ENCODE measurements at regions not wholly inside any gene's neighbourhood (a gene's known extent, or its start where the extent isn't known, plus 50 kb on each side); places are given as distances from the start of the nearest gene placed in this dataset.

DNA sequence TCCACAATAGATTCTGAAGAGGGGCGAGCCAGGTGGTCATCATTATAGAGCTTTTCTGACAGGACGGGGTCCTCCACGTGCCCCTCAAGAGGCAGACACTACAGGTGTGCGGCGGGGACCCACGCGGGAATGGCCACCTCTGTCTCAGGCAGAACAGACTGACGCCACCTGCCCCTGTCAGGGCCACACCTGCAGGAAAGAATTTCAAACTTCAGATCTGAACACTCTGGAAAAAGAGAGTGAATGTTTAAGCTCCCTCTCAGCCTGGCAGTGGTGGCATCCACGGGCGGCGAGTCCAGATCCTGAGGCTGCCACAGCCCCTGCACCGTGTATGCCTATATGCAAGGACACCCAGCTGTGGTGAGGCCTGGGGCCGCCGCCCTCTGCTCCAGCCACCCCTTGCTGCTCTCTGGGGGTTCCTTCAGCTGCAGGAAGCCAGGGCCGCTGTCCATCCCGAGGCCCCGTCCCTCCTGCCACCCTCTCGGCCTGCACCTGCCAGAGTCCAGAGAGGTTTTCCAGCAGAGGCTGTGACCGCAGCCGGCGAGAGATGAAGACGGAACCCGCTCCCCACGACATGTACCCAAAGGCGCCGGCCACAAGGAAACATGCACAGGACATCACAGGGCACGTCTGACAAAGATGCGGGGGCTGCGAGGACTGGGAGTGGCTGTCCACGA, 234.9 kb downstream of the ERMARD start:
- intact Hi-C loops (cut with DNase I) = no loop called here
- H3K4me1 ChIP-seq = no peaks in the 10 kb centered on the region
- no peak overlapping the region for H3K4me3 ChIP-seq
- H3K9me3 ChIP-seq = no peaks in the 10 kb centered on the region
- 92% methylated on average over 30 of the region's 30 CpGs for WGBS, 2 donors
- no peaks in the 10 kb centered on the region for H3K27me3 ChIP-seq
- TF ChIP-seq, protein P1, sequence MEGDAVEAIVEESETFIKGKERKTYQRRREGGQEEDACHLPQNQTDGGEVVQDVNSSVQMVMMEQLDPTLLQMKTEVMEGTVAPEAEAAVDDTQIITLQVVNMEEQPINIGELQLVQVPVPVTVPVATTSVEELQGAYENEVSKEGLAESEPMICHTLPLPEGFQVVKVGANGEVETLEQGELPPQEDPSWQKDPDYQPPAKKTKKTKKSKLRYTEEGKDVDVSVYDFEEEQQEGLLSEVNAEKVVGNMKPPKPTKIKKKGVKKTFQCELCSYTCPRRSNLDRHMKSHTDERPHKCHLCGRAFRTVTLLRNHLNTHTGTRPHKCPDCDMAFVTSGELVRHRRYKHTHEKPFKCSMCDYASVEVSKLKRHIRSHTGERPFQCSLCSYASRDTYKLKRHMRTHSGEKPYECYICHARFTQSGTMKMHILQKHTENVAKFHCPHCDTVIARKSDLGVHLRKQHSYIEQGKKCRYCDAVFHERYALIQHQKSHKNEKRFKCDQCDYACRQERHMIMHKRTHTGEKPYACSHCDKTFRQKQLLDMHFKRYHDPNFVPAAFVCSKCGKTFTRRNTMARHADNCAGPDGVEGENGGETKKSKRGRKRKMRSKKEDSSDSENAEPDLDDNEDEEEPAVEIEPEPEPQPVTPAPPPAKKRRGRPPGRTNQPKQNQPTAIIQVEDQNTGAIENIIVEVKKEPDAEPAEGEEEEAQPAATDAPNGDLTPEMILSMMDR (IDR thresholded peaks at IDR 0.05) = no peak
- TF ChIP-seq EP300 (IDR thresholded peaks at IDR 0.05) = no peak
- TF ChIP-seq POLR2A (IDR thresholded peaks at IDR 0.05) = no peak
- no peaks in the 10 kb centered on the region for H3K36me3 ChIP-seq
- peak; percentile 46 for DNase-seq
- no peak overlapping the region for H3K27ac ChIP-seq

DNA sequence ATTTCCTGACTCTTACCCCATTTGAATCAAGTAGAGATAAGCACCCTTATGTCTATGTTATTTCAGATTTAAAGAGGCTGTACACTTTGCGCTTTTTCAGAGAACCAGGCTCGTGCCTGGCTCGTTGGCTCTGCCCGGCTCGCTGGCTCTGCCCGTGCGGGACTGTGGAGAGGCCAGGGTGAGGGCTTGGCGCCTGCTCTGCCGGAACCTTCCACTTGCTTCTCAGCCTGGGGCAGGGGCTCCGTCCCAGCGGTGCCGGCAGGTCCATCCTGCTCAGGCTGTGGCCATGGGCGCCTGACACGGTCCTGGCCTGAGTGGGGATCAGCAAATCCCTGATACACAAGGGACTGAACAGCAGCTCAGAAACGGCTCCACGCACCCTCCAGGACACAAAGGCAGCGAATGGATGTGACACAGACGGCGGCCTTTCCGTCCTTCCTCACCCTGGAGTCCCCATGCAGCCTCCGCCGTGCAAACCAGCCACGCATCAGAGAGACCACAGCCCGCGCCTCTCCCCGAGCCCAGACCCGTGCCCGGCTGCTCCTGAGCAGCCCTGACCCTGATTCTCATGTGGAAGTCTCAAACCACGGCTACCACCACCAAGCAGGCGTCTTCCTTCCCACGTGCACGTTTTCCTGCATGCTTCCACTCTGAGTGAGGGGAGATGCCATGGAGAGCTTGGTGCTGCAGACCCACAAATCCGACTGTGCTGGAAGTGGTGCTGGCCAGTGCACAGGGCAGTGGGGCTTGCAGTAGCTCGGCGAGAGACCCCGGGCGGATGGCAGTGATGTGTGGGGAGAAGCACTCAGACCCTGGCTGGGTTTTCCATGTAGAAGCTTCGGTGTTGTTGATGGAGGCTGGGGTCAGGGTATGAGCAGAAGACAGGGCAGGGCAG, 233.9 kb downstream of the ERMARD start:
- Histone ChIP-seq H3K27me3 (no peaks in the 10 kb centered on the region), H3K4me3 (no peak overlapping the region), H3K36me3 (no peaks in the 10 kb centered on the region), H3K27ac (no peak overlapping the region), H3K4me1 (no peaks in the 10 kb centered on the region), H3K9me3 (no peaks in the 10 kb centered on the region)
- WGBS, 2 donors = 87 to 89% methylated on average over 38 of the region's 38 CpGs
- intact Hi-C loops (cut with DNase I) = no loop called here
- TF ChIP-seq POLR2A (IDR thresholded peaks at IDR 0.05) = no peak
- TF ChIP-seq EP300 (IDR thresholded peaks at IDR 0.05) = no peak
- TF ChIP-seq, protein P1 (IDR thresholded peaks at IDR 0.05) = no peak
- DNase-seq = peak; percentile 48

DNA sequence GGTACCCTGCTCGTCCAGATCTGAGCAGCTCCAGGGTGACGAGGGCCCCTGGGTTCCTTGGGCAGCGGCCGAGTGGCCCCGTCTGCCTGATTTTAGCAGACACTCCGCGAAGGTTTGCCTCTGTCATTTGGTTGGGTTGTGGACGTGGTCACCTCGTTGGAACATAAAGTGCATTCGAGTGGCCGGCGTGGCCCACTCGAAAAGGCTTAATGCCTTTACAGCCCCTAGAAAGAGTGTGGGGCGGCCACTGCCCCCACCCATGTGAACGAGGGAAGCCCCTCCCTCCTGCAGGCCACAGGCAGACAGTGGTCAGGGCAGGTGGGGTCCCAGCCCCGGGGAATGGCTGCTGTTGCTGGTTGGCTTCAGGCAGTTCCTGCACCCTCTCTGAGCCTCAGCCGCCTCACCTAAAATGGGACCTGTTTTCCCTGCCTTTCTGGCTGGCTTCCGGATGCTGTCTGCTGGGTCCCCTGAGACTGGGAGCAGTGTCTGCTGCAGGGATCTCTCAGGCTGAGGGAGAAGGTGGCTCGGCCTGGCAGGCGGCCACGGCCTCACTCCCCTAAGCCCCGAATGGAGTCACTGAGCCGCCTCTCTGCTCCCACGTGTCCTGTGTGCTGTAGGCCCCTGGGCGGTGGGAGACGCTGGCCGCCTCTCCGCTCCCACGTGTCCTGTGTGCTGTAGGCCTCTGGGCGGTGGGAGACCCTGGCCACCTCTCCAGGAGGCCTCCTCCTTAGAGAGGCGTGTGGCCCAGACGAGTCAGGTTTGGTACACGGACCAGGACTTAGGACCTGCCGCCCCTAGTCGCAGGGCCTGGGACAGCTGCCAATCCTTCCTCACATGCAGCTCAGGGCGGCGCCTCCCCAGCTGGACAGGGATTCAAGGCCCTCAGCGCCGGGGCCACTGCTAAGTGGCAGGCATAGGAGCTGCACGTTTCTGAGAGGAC, 233.0 kb downstream of the ERMARD start:
- intact Hi-C loops (cut with DNase I) = no loop called here
- WGBS, 2 donors = 65 to 80% methylated on average over 40 of the region's 40 CpGs
- H3K27me3 ChIP-seq = no peaks in the 10 kb centered on the region
- H3K36me3 ChIP-seq = no peaks in the 10 kb centered on the region
- DNase-seq = peak; percentile 63
- H3K27ac ChIP-seq = no peak overlapping the region
- H3K4me1 ChIP-seq = no peaks in the 10 kb centered on the region
- TF ChIP-seq, protein P1 (IDR thresholded peaks at IDR 0.05) = no peak
- no peak for TF ChIP-seq EP300 (IDR thresholded peaks at IDR 0.05)
- TF ChIP-seq POLR2AphosphoS5 (IDR thresholded peaks at IDR 0.05) = no peak
- TF ChIP-seq POLR2A (IDR thresholded peaks at IDR 0.05) = no peak
- H3K9me3 ChIP-seq = no peaks in the 10 kb centered on the region
- H3K4me3 ChIP-seq = no peak overlapping the region

DNA sequence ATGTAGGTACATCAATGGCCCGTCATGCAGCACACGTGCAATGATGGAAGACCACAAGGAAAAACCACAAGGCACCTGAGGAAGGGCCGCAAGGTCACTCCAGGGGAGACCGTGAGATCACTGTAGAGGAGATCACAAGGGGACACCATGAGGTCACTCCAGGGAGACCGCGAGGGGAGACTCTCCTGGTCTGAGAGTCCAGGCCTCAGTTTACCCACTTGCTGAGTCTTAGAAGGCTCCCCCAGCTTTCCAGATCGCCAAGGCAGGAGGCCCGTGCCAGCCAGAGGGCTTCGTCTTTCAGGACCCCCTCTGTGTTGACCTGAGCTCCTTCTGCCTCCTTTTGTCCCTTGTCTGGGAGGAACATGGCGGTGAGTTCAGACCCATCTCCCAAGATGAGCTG, 232.2 kb downstream of the ERMARD start:
- Histone ChIP-seq H3K4me1 (no peaks in the 10 kb centered on the region), H3K27me3 (no peaks in the 10 kb centered on the region), H3K36me3 (no peaks in the 10 kb centered on the region), H3K9me3 (no peaks in the 10 kb centered on the region), H3K27ac (no peak overlapping the region), H3K4me3 (no peak overlapping the region)
- 86 to 91% methylated on average over 10 of the region's 10 CpGs for WGBS, 2 donors
- intact Hi-C loops (cut with DNase I) = no loop called here
- TF ChIP-seq, protein P1 (IDR thresholded peaks at IDR 0.05) = no peak
- no peak for TF ChIP-seq EP300 (IDR thresholded peaks at IDR 0.05)
- no peak for TF ChIP-seq POLR2AphosphoS5 (IDR thresholded peaks at IDR 0.05)
- no peak for TF ChIP-seq POLR2A (IDR thresholded peaks at IDR 0.05)
- DNase-seq = no peak
